ENCODE measurements at regions not wholly inside any gene's neighbourhood (a gene's known extent, or its start where the extent isn't known, plus 50 kb on each side); places are given as distances from the start of the nearest gene placed in this dataset.

- peaks cover 0 to 30% (median 0%) of the 10 kb centered on the region in 9 donors for H3K27me3 ChIP-seq
- no peak for DNase-seq
- no peaks in the 10 kb centered on the region for H3K36me3 ChIP-seq
- no peak overlapping the region for H3K4me3 ChIP-seq
- TF ChIP-seq CTCF (IDR thresholded peaks at IDR 0.05) (no peak), POLR2A (IDR thresholded peaks at IDR 0.05) (no peak)
- H3K4me1 ChIP-seq = peaks cover 0 to 18% (median 0%) of the 10 kb centered on the region in 12 donors
- H3K9me3 ChIP-seq = no peaks in the 10 kb centered on the region
- intact Hi-C loops (cut with DNase I) = no loop called here
- no peak for ATAC-seq
- H3K27ac ChIP-seq = no peak overlapping the region
Observed at GRCh38 chr6:26301638-26302037, 63.4 kb upstream of the BTN3A2 start.

DNA sequence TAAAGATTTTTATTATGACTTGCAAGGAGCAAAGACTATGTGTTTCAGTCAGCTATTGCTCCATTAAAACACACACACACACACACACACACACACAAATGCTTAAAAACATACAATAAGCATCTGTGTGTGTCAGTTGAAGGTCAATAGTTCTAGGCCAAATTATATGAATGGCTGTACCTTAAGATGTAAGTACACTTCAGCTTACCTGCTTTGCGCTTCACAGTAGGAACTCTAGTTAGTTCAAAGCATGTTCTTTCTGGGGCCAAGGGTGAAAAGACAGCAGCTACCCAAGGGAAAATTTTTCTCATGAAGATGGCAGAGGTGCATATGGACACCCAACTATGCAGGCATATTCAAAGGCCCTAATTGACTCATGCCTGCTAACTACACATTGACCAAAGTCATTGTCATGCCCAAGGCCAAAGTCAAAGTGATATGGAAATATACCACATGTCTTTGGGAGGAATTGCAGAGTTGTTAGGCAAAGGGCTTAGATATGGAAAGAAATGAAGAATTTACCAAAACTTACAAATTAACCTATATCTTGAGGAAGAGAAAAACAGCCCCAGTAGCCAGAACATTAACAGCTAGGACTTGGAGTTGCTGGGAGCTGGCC is 61.9 kb upstream of the BTN3A2 start:
- 99 to 100% (median 100%) methylated on average over 1 of the region's 1 CpG for WGBS, 4 donors
- Histone ChIP-seq H3K9me3 (no peaks in the 10 kb centered on the region), H3K4me1 (peaks cover 0 to 16% (median 0%) of the 10 kb centered on the region in 12 donors), H3K4me3 (no peak overlapping the region), H3K36me3 (no peaks in the 10 kb centered on the region), H3K27me3 (peaks cover 0 to 26% (median 0%) of the 10 kb centered on the region in 9 donors), H3K27ac (no peak overlapping the region)
- ATAC-seq (no peak), DNase-seq (no peak)
- intact Hi-C loops (cut with DNase I) = no loop called here
- TF ChIP-seq POLR2A (IDR thresholded peaks at IDR 0.05) (no peak), CTCF (IDR thresholded peaks at IDR 0.05) (no peak)

DNA sequence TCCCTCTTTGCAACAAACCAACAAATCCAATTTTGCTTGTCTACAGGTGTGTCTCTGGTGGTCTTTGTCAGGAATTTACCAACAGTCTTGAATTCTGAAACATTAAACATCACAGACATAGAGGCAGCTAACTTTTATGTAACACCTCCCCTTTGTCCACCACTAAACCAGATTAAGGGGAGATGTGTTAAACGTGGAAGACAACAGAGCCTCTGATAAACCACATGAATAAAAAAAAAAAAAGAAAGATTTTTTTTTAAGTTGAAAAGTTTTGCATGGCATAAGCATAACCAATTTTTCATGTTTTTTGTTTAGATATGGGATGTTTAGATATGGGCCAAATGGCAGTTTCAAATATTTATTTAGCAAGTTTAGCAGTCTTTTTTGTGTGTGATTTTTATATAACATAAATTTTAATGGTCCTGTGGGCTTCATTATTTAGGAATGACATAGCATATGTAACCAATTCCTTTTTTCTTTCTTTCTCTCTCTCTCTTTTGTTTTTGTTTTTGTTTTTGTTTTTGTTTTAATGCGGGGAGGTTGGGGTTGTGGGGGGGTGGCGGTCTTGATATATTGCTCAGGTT is 60.7 kb upstream of the BTN3A2 start:
- intact Hi-C loops (cut with DNase I) = no loop called here

More for the DNA sequence above, 60.7 kb upstream of the BTN3A2 start:
- no peak for TF ChIP-seq POLR2A (IDR thresholded peaks at IDR 0.05)
- TF ChIP-seq CTCF (IDR thresholded peaks at IDR 0.05) = no peak
- Histone ChIP-seq H3K9me3 (no peaks in the 10 kb centered on the region), H3K4me1 (peaks cover 0 to 16% (median 0%) of the 10 kb centered on the region in 12 donors), H3K36me3 (no peaks in the 10 kb centered on the region), H3K27ac (peak overlapping the region in 5 of 12 donors; percentile 48 to 91 (median 57)), H3K27me3 (peaks cover 0 to 16% (median 0%) of the 10 kb centered on the region in 9 donors), H3K4me3 (peak overlapping the region in 8 of 12 donors; percentile 48 to 66 (median 52))
- ATAC-seq (no peak), DNase-seq (no peak)
- WGBS, 4 donors = 52 to 62% (median 60%) methylated on average over 3 of the region's 3 CpGs
